ENCODE measurements at regions not wholly inside any gene's neighbourhood (a gene's known extent, or its start where the extent isn't known, plus 50 kb on each side); places are given as distances from the start of the nearest gene placed in this dataset.

DNA sequence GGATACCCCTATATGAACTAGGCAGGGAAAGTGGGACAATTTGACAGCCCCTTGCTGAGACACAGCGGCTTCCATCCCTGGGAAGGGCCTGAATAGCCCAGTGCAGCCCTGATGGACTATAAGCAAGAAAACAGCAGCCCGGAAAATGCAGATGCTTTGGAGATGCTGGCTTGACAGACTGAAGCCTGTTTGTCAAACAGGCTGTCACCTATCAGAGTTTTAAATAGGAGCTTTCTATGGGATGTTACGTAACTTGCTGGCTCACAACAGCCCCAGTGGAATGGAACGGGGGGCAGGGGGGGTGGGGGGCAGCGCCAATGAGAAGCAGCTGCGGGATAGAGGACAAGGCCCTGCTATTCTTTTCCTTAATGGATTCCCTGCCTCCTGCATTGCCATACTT, 91.9 kb upstream of the NTM start:
- no peak overlapping the region for H3K27ac ChIP-seq
- peaks cover 0 to 8% (median 0%) of the 10 kb centered on the region in 3 donors for H3K27me3 ChIP-seq
- no peak for DNase-seq
- WGBS, 5 donors, result 63 to 75% (median 74%) methylated on average over 6 of the region's 6 CpGs
- TF ChIP-seq EP300 (IDR thresholded peaks at IDR 0.05), result no peak
- TF ChIP-seq POLR2AphosphoS5 (IDR thresholded peaks at IDR 0.05), result no peak
- TF ChIP-seq, protein P1, sequence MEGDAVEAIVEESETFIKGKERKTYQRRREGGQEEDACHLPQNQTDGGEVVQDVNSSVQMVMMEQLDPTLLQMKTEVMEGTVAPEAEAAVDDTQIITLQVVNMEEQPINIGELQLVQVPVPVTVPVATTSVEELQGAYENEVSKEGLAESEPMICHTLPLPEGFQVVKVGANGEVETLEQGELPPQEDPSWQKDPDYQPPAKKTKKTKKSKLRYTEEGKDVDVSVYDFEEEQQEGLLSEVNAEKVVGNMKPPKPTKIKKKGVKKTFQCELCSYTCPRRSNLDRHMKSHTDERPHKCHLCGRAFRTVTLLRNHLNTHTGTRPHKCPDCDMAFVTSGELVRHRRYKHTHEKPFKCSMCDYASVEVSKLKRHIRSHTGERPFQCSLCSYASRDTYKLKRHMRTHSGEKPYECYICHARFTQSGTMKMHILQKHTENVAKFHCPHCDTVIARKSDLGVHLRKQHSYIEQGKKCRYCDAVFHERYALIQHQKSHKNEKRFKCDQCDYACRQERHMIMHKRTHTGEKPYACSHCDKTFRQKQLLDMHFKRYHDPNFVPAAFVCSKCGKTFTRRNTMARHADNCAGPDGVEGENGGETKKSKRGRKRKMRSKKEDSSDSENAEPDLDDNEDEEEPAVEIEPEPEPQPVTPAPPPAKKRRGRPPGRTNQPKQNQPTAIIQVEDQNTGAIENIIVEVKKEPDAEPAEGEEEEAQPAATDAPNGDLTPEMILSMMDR (IDR thresholded peaks at IDR 0.05), result no peak
- no peak for TF ChIP-seq POLR2A (IDR thresholded peaks at IDR 0.05)
- H3K36me3 ChIP-seq, result no peaks in the 10 kb centered on the region
- intact Hi-C loops (cut with DNase I; ENCODE audit: low total_unique reads), result no loop called here
- H3K4me3 ChIP-seq, result no peak overlapping the region
- H3K4me1 ChIP-seq, result no peaks in the 10 kb centered on the region
- H3K9me3 ChIP-seq, result peaks cover 0 to 14% (median under 1%) of the 10 kb centered on the region in 4 donors

GRCh38 chr11:131279654-131280384, 90.6 kb upstream of the NTM start:
- intact Hi-C loops (cut with DNase I; ENCODE audit: low total_unique reads), result no loop called here
- 88 to 95% (median 89%) methylated on average over 2 to 3 of the region's 3 CpGs for WGBS, 5 donors

DNA sequence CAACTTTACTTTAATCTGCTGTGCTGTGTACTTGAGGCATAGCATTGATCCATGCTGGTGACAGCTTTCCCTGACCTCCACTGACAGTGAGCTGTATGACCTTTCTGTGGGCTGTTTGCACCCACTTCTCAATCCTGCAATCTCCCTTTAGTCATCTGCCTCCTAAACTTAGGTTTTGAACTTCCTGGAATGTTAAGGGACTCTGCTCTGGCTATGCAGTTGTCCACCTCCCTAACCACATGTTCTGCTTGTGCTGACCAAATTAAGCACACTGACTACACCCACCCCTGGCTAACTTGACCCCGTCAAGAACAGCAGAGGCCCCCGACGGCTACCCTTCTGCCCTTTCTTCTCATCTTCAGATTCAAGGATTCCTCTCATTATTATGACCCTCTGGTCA, 89.1 kb upstream of the NTM start:
- Histone ChIP-seq H3K9me3 (peaks cover 0 to 9% (median 0%) of the 10 kb centered on the region in 4 donors), H3K27me3 (peaks cover 0 to 8% (median 0%) of the 10 kb centered on the region in 3 donors), H3K4me1 (no peaks in the 10 kb centered on the region), H3K4me3 (no peak overlapping the region), H3K36me3 (no peaks in the 10 kb centered on the region), H3K27ac (no peak overlapping the region)
- intact Hi-C loops (cut with DNase I; ENCODE audit: low total_unique reads), result no loop called here
- WGBS, 5 donors, result 84 to 95% (median 85%) methylated on average over 3 of the region's 3 CpGs
- no peak for DNase-seq
- TF ChIP-seq EP300 (IDR thresholded peaks at IDR 0.05) (no peak), POLR2A (IDR thresholded peaks at IDR 0.05) (no peak), POLR2AphosphoS5 (IDR thresholded peaks at IDR 0.05) (no peak)
- TF ChIP-seq, protein P1 (IDR thresholded peaks at IDR 0.05), result no peak

More at GRCh38 chr11:131279654-131280384, 90.6 kb upstream of the NTM start:
- Histone ChIP-seq H3K4me1 (no peaks in the 10 kb centered on the region), H3K27ac (no peak overlapping the region), H3K36me3 (no peaks in the 10 kb centered on the region), H3K9me3 (peaks cover 0 to 9% (median 0%) of the 10 kb centered on the region in 4 donors), H3K4me3 (no peak overlapping the region), H3K27me3 (peaks cover 0 to 8% (median 0%) of the 10 kb centered on the region in 3 donors)
- no peak for TF ChIP-seq EP300 (IDR thresholded peaks at IDR 0.05)
- TF ChIP-seq, protein P1 (IDR thresholded peaks at IDR 0.05), result no peak
- TF ChIP-seq POLR2A (IDR thresholded peaks at IDR 0.05), result no peak
- TF ChIP-seq POLR2AphosphoS5 (IDR thresholded peaks at IDR 0.05), result no peak
- DNase-seq, result no peak

- 68 to 82% (median 80%) methylated on average over 6 of the region's 6 CpGs for WGBS, 5 donors
- H3K4me1 ChIP-seq, result no peaks in the 10 kb centered on the region
- H3K27ac ChIP-seq, result no peak overlapping the region
- H3K27me3 ChIP-seq, result no peaks in the 10 kb centered on the region
- H3K4me3 ChIP-seq, result no peak overlapping the region
- no peaks in the 10 kb centered on the region for H3K36me3 ChIP-seq
- no peak for DNase-seq
- intact Hi-C loops (cut with DNase I; ENCODE audit: low total_unique reads), result no loop called here
- TF ChIP-seq, protein P1 (IDR thresholded peaks at IDR 0.05), result no peak
- TF ChIP-seq POLR2A (IDR thresholded peaks at IDR 0.05) (no peak), POLR2AphosphoS5 (IDR thresholded peaks at IDR 0.05) (no peak), EP300 (IDR thresholded peaks at IDR 0.05) (no peak)
- H3K9me3 ChIP-seq, result peaks cover 0 to 9% (median 0%) of the 10 kb centered on the region in 4 donors
Measured at GRCh38 chr11:131284041-131284440, 86.4 kb upstream of the NTM start.

Data from stomach (tissue), 8 donors.